MM.1S (cell line): ENCODE measurements at regions not wholly inside any gene's neighbourhood (a gene's known extent, or its start where the extent isn't known, plus 50 kb on each side); places are given as distances from the start of the nearest gene placed in this dataset.

Source experiments
- CTCF ChIP-seq: fragments of 300-600 bp; sonication (generic); IDR thresholded peaks from 2 replicates; pipeline ENCODE4 v1.5.1; 2016; ENCODE audit warnings: antibody characterized with exemption, low read length, mixed read lengths
- EZH2 ChIP-seq: fragments of 300-600 bp; sonication (generic); optimal IDR thresholded peaks from 2 replicates; pipeline ENCODE3; 2017; ENCODE audit warnings: low read depth, mild to moderate bottlenecking, antibody characterized with exemption, low read length, mixed read lengths

GRCh38 chr22:22322792-22323191 is 78.2 kb downstream of the VPREB1 start:
- TF ChIP-seq CTCF, result no peak
- no peak for TF ChIP-seq EZH2
